WTC11 (cell line): ENCODE measurements at regions not wholly inside any gene's neighbourhood (a gene's known extent, or its start where the extent isn't known, plus 50 kb on each side); places are given as distances from the start of the nearest gene placed in this dataset.

ENCODE experiments used
- ATAC-seq: fragments of 200-7000 bp; cut with Tn5 transposase; 2 replicates; pipeline ENCODE4 v1.10.0; 2021; ENCODE audit warnings: mild to moderate bottlenecking, moderate library complexity
- CTCF ChIA-PET: fragments of 300-600 bp; sonication (Branson Sonifier 250); formaldehyde crosslinking; loops from one replicate; lab custom pipeline; 2021; ENCODE audit warnings: antibody characterized with exemption; lab: Charles Lee
- POLR2A ChIA-PET: fragments of 350-600 bp; sonication (Branson Sonifier 250); formaldehyde crosslinking; loops from one replicate; lab custom pipeline; 2021; ENCODE audit warnings: antibody characterized with exemption; lab: Charles Lee
- DNase-seq: peaks from one replicate; pipeline ENCODE4 v3.0.0; 2021; ENCODE audit warnings: low spot score
- H3K27ac Mint-ChIP-seq: 2 replicates; pipeline ENCODE4 v1.8.0; 2021; ENCODE audit warnings: mixed read lengths
- H3K27me3 Mint-ChIP-seq: 2 replicates; pipeline ENCODE4 v1.8.0; 2021; ENCODE audit warnings: low read depth, mild to moderate bottlenecking, moderate library complexity, mixed read lengths
- H3K36me3 Mint-ChIP-seq: 2 replicates; pipeline ENCODE4 v1.8.0; 2021; ENCODE audit warnings: mixed read lengths
- H3K4me1 Mint-ChIP-seq: 2 replicates; pipeline ENCODE4 v1.8.0; 2022; ENCODE audit warnings: mixed read lengths
- H3K4me3 Mint-ChIP-seq: 2 replicates; pipeline ENCODE4 v1.8.0; 2021; ENCODE audit warnings: mild to moderate bottlenecking, moderate library complexity, mixed read lengths
- H3K9me3 Mint-ChIP-seq: 2 replicates; pipeline ENCODE4 v1.8.0; 2021; ENCODE audit warnings: mixed read lengths
- ATF3 ChIP-seq: sonication (generic); formaldehyde crosslinking; conservative IDR thresholded peaks from 2 replicates; pipeline ENCODE4 v1.8.1; 2022; ENCODE audit warnings: mild to moderate bottlenecking, missing genetic modification reagents
- CBFB ChIP-seq: sonication (generic); formaldehyde crosslinking; IDR thresholded peaks from 2 replicates; pipeline ENCODE4 v1.8.1; 2022; ENCODE audit warnings: mild to moderate bottlenecking, low read depth, missing genetic modification reagents
- E2F1 ChIP-seq: sonication (generic); formaldehyde crosslinking; IDR thresholded peaks from 2 replicates; pipeline ENCODE4 v1.8.0; 2022; ENCODE audit warnings: mild to moderate bottlenecking, missing genetic modification reagents
- E2F4 ChIP-seq: sonication (generic); formaldehyde crosslinking; IDR thresholded peaks from 2 replicates; pipeline ENCODE4 v1.8.1; 2022; ENCODE audit warnings: low read depth, mild to moderate bottlenecking, moderate library complexity, missing genetic modification reagents, borderline replicate concordance
- ERG ChIP-seq: fragments of 250-450 bp; sonication (Bioruptor Pico); IDR thresholded peaks from 2 replicates; pipeline ENCODE4 v1.8.0; 2021; ENCODE audit warnings: mild to moderate bottlenecking
- FOXK1 ChIP-seq: sonication (generic); formaldehyde crosslinking; IDR thresholded peaks from 2 replicates; pipeline ENCODE4 v1.8.0; 2022; ENCODE audit warnings: mild to moderate bottlenecking, moderate library complexity, missing genetic modification reagents
- GABPB1 ChIP-seq: sonication (generic); formaldehyde crosslinking; IDR thresholded peaks from 2 replicates; pipeline ENCODE4 v1.8.1; 2023; ENCODE audit warnings: mild to moderate bottlenecking, missing genetic modification reagents
- GRHL2 ChIP-seq: fragments of 250-450 bp; sonication (Bioruptor Pico); IDR thresholded peaks from 2 replicates; pipeline ENCODE4 v1.8.0; 2022; ENCODE audit warnings: mild to moderate bottlenecking, moderate library complexity; ENCODE audit not compliant: insufficient replicate concordance, severe bottlenecking
- GTF2I ChIP-seq: fragments of 250-450 bp; sonication (Bioruptor Pico); conservative IDR thresholded peaks from 2 replicates; pipeline ENCODE4 v1.4.0; 2021; ENCODE audit warnings: mild to moderate bottlenecking
- IRF1 ChIP-seq: sonication (generic); formaldehyde crosslinking; IDR thresholded peaks from 2 replicates; pipeline ENCODE4 v1.8.0; 2023; ENCODE audit warnings: missing genetic modification reagents
- IRF2 ChIP-seq: sonication (generic); formaldehyde crosslinking; IDR thresholded peaks from 2 replicates; pipeline ENCODE4 v1.8.0; 2022; ENCODE audit warnings: low read depth, missing genetic modification reagents, borderline replicate concordance
- MAX ChIP-seq: sonication (generic); formaldehyde crosslinking; IDR thresholded peaks from 2 replicates; pipeline ENCODE4 v1.8.0; 2022; ENCODE audit warnings: mild to moderate bottlenecking, missing genetic modification reagents
- MLX ChIP-seq: sonication (generic); formaldehyde crosslinking; IDR thresholded peaks from 2 replicates; pipeline ENCODE4 v1.8.1; 2023; ENCODE audit warnings: mild to moderate bottlenecking, missing genetic modification reagents, moderate library complexity
- PREB ChIP-seq: sonication (generic); formaldehyde crosslinking; IDR thresholded peaks from 2 replicates; pipeline ENCODE4 v1.8.1; 2022; ENCODE audit warnings: mild to moderate bottlenecking, missing genetic modification reagents, moderate library complexity, borderline replicate concordance
- RELA ChIP-seq: sonication (generic); formaldehyde crosslinking; IDR thresholded peaks from 2 replicates; pipeline ENCODE4 v1.8.1; 2022; ENCODE audit warnings: missing genetic modification reagents, mild to moderate bottlenecking, borderline replicate concordance
- SP1 ChIP-seq: sonication (generic); formaldehyde crosslinking; conservative IDR thresholded peaks from 2 replicates; pipeline ENCODE4 v1.8.1; 2022; ENCODE audit warnings: missing genetic modification reagents
- USF1 ChIP-seq: sonication (generic); formaldehyde crosslinking; IDR thresholded peaks from 2 replicates; pipeline ENCODE4 v1.8.0; 2022; ENCODE audit warnings: mild to moderate bottlenecking, missing genetic modification reagents
- ZNF532 ChIP-seq: fragments of 250-450 bp; sonication (Bioruptor Pico); IDR thresholded peaks from 2 replicates; pipeline ENCODE4 v1.9.0; 2021; ENCODE audit warnings: mild to moderate bottlenecking, borderline replicate concordance
- ZSCAN18 ChIP-seq: fragments of 250-450 bp; sonication (Bioruptor Pico); IDR thresholded peaks from 2 replicates; pipeline ENCODE4 v2.1.2; 2022; ENCODE audit warnings: mild to moderate bottlenecking, moderate library complexity

- ATAC-seq (no peak), DNase-seq (no peak)
- no peak overlapping the region for H3K27ac Mint-ChIP-seq
- H3K4me3 Mint-ChIP-seq = no peak overlapping the region
- ChIA-PET POLR2A (no interaction called here), CTCF (no interaction called here)
- no peaks in the 10 kb centered on the region for H3K27me3 Mint-ChIP-seq
- H3K4me1 Mint-ChIP-seq = peaks cover 15% of the 10 kb centered on the region
- no peak for TF ChIP-seq IRF1 (CRISPR knock-in tag)
- TF ChIP-seq MLX = no peak
- no peak for TF ChIP-seq CBFB (CRISPR knock-in tag)
- no peak for TF ChIP-seq ERG (CRISPR knock-in tag)
- no peak for TF ChIP-seq GABPB1 (CRISPR knock-in tag)
- no peak for TF ChIP-seq E2F1 (CRISPR knock-in tag)
- no peak for TF ChIP-seq SP1
- TF ChIP-seq RELA (CRISPR knock-in tag) = no peak
- no peak for TF ChIP-seq ATF3 (CRISPR knock-in tag)
- no peak for TF ChIP-seq IRF2 (CRISPR knock-in tag)
- no peak for TF ChIP-seq GTF2I (CRISPR knock-in tag)
- H3K36me3 Mint-ChIP-seq = peaks cover 51% of the 10 kb centered on the region
- H3K9me3 Mint-ChIP-seq = peaks cover 42% of the 10 kb centered on the region
Measured at GRCh38 chr2:167555098-167555720, 666.9 kb downstream of the XIRP2 start.

GRCh38 chr2:167553635-167554034, 665.4 kb downstream of the XIRP2 start:
- no peak overlapping the region for H3K4me3 Mint-ChIP-seq
- H3K27me3 Mint-ChIP-seq = no peaks in the 10 kb centered on the region
- no peak overlapping the region for H3K27ac Mint-ChIP-seq
- H3K4me1 Mint-ChIP-seq = peaks cover 19% of the 10 kb centered on the region
- ATAC-seq (no peak), DNase-seq (no peak)
- H3K36me3 Mint-ChIP-seq = peaks cover 38% of the 10 kb centered on the region
- ChIA-PET CTCF (no interaction called here), POLR2A (no interaction called here)
- H3K9me3 Mint-ChIP-seq = peaks cover 31% of the 10 kb centered on the region
- TF ChIP-seq IRF2 (CRISPR knock-in tag) (no peak), PREB (no peak), ZNF532 (CRISPR knock-in tag) (no peak), GRHL2 (CRISPR knock-in tag) (no peak), E2F4 (no peak), FOXK1 (CRISPR knock-in tag) (no peak), MAX (CRISPR knock-in tag) (no peak), MLX (no peak), ZSCAN18 (CRISPR knock-in tag) (no peak), USF1 (CRISPR knock-in tag) (no peak)
